ENCODE measurements at regions not wholly inside any gene's neighbourhood (a gene's known extent, or its start where the extent isn't known, plus 50 kb on each side); places are given as distances from the start of the nearest gene placed in this dataset.

- TF ChIP-seq, protein P1, sequence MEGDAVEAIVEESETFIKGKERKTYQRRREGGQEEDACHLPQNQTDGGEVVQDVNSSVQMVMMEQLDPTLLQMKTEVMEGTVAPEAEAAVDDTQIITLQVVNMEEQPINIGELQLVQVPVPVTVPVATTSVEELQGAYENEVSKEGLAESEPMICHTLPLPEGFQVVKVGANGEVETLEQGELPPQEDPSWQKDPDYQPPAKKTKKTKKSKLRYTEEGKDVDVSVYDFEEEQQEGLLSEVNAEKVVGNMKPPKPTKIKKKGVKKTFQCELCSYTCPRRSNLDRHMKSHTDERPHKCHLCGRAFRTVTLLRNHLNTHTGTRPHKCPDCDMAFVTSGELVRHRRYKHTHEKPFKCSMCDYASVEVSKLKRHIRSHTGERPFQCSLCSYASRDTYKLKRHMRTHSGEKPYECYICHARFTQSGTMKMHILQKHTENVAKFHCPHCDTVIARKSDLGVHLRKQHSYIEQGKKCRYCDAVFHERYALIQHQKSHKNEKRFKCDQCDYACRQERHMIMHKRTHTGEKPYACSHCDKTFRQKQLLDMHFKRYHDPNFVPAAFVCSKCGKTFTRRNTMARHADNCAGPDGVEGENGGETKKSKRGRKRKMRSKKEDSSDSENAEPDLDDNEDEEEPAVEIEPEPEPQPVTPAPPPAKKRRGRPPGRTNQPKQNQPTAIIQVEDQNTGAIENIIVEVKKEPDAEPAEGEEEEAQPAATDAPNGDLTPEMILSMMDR (IDR thresholded peaks at IDR 0.05) = no peak
- no peak for TF ChIP-seq POLR2A (IDR thresholded peaks at IDR 0.05)
These were observed 92.6 kb upstream of the ACTRT2 start for GRCh38 chr1:2928366-2929325.
